WTC11 (cell line): ENCODE measurements at regions not wholly inside any gene's neighbourhood (a gene's known extent, or its start where the extent isn't known, plus 50 kb on each side); places are given as distances from the start of the nearest gene placed in this dataset.

Experiments
- CBFB ChIP-seq: sonication (generic); formaldehyde crosslinking; IDR thresholded peaks from 2 replicates; pipeline ENCODE4 v1.8.1; 2022; ENCODE audit warnings: mild to moderate bottlenecking, low read depth, missing genetic modification reagents
- CREB1 ChIP-seq: sonication (generic); formaldehyde crosslinking; IDR thresholded peaks from 2 replicates; pipeline ENCODE4 v1.8.0; 2023; ENCODE audit warnings: mild to moderate bottlenecking, missing genetic modification reagents
- CTCF ChIP-seq: fragments of 200-600 bp; IDR thresholded peaks from 2 replicates; pipeline ENCODE4 v1.8.0; 2022; ENCODE audit warnings: antibody characterized with exemption
- E2F1 ChIP-seq: sonication (generic); formaldehyde crosslinking; IDR thresholded peaks from 2 replicates; pipeline ENCODE4 v1.8.0; 2022; ENCODE audit warnings: mild to moderate bottlenecking, missing genetic modification reagents
- TP53 ChIP-seq: sonication (generic); formaldehyde crosslinking; IDR thresholded peaks from 2 replicates; pipeline ENCODE4 v1.8.1; 2023; ENCODE audit warnings: mild to moderate bottlenecking, missing genetic modification reagents
- USF2 ChIP-seq: sonication (generic); formaldehyde crosslinking; IDR thresholded peaks from 2 replicates; pipeline ENCODE4 v1.8.1; 2023; ENCODE audit warnings: mild to moderate bottlenecking, missing genetic modification reagents, moderate library complexity

GRCh38 chr6:168895102-168895812 lies 358.4 kb downstream of the THBS2 start:
- TF ChIP-seq CREB1 (CRISPR knock-in tag) (no peak), USF2 (CRISPR knock-in tag) (no peak), CTCF (peak; percentile 76), CBFB (CRISPR knock-in tag) (no peak), TP53 (CRISPR knock-in tag) (no peak), E2F1 (no peak)
